GM12873 (cell line): ENCODE measurements at regions not wholly inside any gene's neighbourhood (a gene's known extent, or its start where the extent isn't known, plus 50 kb on each side); places are given as distances from the start of the nearest gene placed in this dataset.

ENCODE experiments used
- TF ChIP-seq, protein P1 (sequence below): IDR thresholded peaks from 2 replicates; pipeline ENCODE4 v1.5.1; 2012; ENCODE audit warnings: low read depth, mild to moderate bottlenecking, moderate library complexity, low read length, control low read depth; ENCODE audit not compliant: insufficient read depth; ENCODE audit errors: missing control alignments

DNA sequence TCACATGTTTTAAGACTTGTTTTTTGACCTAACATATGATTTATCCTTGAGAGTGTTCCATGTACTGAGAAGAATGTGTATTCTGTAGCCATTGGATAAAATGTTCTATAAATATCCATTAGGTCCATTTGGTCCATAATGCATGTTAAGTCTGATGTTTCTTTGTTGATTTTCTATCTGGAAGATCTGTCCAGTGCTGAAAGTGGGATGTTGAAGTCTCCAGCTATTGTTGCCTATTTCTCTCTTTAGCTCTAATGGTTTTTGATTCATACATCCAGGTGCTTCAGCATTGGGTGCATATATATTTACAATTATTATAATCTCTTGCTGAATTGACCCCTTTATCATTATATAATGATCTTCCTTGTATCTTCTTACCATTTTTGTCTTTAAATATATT is 451.1 kb downstream of the BRINP1 start:
- TF ChIP-seq, protein P1, sequence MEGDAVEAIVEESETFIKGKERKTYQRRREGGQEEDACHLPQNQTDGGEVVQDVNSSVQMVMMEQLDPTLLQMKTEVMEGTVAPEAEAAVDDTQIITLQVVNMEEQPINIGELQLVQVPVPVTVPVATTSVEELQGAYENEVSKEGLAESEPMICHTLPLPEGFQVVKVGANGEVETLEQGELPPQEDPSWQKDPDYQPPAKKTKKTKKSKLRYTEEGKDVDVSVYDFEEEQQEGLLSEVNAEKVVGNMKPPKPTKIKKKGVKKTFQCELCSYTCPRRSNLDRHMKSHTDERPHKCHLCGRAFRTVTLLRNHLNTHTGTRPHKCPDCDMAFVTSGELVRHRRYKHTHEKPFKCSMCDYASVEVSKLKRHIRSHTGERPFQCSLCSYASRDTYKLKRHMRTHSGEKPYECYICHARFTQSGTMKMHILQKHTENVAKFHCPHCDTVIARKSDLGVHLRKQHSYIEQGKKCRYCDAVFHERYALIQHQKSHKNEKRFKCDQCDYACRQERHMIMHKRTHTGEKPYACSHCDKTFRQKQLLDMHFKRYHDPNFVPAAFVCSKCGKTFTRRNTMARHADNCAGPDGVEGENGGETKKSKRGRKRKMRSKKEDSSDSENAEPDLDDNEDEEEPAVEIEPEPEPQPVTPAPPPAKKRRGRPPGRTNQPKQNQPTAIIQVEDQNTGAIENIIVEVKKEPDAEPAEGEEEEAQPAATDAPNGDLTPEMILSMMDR: no peak

DNA sequence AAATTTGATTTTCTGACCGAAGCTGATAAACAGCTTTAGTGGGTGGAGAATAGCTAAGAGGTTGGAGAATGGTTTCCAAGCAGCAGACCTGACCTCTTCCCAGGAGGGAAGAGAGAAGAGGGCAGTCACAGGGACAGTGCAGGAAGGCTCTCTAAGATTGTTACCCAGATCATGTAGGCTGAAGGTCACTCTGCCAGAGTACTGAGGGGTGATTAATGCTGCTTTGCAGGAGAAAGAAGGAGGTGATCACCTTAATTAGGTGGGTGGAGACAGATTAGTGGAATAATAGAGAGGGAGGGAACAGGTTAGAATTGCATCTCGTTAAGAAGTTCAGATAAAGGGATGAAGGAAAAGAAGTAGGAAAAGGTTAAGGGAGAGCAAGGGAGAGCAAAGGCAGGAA is 440.5 kb downstream of the BRINP1 start:
- TF ChIP-seq, protein P1: no peak

DNA sequence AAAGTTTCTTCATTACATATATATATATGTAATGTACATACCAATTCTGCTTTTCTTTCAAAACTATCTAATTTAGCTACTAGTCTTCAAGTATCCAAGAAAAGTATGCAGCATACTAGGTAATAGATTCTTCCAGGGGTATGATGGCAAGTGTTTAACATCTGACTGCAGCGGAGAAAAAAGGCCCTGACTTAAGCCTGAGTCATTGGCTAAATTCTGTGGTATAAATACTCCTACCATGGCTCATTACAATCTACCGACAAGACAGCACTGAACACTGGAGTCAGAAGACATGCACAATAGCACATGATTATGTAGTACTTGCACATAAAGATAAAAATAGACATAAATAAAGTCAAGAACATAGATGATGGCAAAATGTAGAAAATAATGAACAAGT is 439.9 kb downstream of the BRINP1 start:
- TF ChIP-seq, protein P1: no peak

DNA sequence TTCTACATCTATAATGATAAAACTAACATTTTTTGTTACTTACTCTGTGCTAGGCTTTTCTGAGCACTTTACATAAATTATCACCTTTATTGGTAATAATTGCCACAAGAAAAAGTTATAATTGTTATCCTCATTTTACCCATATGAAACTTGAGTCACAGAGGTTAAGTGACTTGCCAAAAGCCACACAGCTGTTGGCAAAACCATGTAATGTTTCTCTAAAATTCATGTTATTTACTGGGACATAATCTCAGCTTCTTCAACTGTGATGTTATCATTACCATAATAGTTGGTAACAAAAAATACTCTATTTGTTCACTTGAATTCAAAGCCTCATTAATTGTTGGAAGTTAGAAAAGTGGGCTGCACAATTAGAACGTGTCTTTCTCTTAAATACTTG is 437.3 kb downstream of the BRINP1 start:
- TF ChIP-seq, protein P1: no peak

DNA sequence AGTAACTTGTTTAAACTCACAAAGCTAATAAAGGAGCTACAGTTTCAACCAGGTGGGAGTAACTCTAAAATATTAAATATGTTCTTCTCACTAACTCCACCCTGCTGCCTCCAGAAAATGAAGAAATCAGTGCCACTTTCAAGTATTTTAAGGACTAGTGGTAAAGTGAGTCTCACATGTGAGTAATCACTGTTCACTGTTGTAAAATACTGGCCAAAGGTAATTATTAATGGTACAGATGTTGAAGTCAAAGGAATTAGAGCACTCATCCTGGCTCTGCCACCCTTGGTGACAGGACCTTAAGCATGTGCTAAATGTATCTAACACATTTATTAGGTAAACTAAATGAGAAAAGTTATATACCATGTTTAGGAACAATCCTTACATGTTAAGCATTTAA is 430.7 kb downstream of the BRINP1 start:
- TF ChIP-seq, protein P1: no peak

DNA sequence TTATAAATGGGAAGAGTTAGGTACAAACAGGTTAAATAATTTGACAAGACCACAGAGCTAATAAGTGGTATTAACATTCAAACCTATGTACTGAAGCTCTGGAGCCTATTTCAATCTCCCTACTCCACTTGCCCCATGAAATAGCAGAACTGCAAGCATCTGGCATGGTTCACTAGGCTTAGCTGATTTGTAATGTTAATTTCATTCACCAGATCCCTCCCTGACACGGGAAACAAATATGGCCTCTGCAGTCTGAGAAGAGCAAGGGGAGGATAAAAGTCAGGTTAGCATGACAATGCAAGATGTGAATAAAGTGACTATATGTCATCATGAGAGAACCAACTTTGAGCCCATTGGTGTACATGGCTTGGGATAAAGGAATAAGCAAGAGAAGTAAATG is 428.8 kb downstream of the BRINP1 start:
- TF ChIP-seq, protein P1: no peak

DNA sequence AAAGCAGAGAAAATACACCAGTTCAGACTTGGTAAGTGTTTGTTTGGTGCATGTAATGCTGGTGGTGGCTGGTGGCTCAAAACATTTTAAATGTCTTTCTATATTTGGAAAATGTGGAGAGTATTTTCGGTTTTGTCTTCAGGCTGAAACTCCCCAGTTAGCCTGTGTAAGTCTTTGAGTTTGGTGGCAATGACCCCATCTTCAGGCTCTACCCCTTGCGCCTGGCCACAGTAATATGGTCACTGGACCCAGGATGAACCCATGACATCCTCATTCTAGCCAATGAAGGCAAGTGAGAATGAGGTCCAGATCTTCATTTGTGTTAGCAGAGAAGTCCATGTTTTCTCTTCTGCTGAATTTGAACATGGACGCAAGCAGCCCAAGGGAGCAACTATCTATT is 422.6 kb downstream of the BRINP1 start:
- TF ChIP-seq, protein P1: no peak
